Keratinocyte (primary cell): ENCODE measurements at regions not wholly inside any gene's neighbourhood (a gene's known extent, or its start where the extent isn't known, plus 50 kb on each side); places are given as distances from the start of the nearest gene placed in this dataset.
A peak's percentile ranks its signal among the peaks of the same experiment; 100 is the strongest.

Experiments used
- DNase-seq: peaks from one replicate; pipeline ENCODE4 v3.0.0-alpha.2; 2011; ENCODE audit warnings: low read depth, missing footprints, low spot score
- FAIRE-seq: peaks from 2 replicates; lab custom pipeline; 2011; peaks lifted over from hg19 to GRCh38; lab: Jason Lieb, UNC
- H2AFZ ChIP-seq: 2 replicates; pipeline ENCODE4 v1.6.0; 2012; ENCODE audit warnings: low read length, control low read depth, inconsistent platforms; ENCODE audit not compliant: control insufficient read depth
- H3K27ac ChIP-seq: 2 replicates; pipeline ENCODE4 v1.5.1; 2011; ENCODE audit warnings: low read length; ENCODE audit not compliant: control insufficient read depth, insufficient read depth
- H3K27me3 ChIP-seq: 3 replicates; pipeline ENCODE4 v1.6.0; 2011; ENCODE audit warnings: low read length; ENCODE audit not compliant: control insufficient read depth, insufficient read depth; ENCODE audit errors: extremely low read depth
- H3K36me3 ChIP-seq, 2 experiments: 2 replicates in 1 of 2; 3 replicates in 1 of 2; pipeline ENCODE4 v1.5.1; 2011; ENCODE audit warnings: low read length in 2 of 2, mild to moderate bottlenecking in 1 of 2; ENCODE audit not compliant: control insufficient read depth in 2 of 2, insufficient read depth in 2 of 2; ENCODE audit errors: extremely low read depth in 1 of 2
- H3K4me1 ChIP-seq: 3 replicates; pipeline ENCODE4 v1.5.1; 2011; ENCODE audit warnings: low read length; ENCODE audit not compliant: control insufficient read depth, insufficient read depth; ENCODE audit errors: extremely low read depth
- H3K4me2 ChIP-seq: 3 replicates; pipeline ENCODE4 v1.6.0; 2011; ENCODE audit warnings: low read depth, low read length; ENCODE audit not compliant: control insufficient read depth, insufficient read depth; ENCODE audit errors: extremely low read depth
- H3K4me3 ChIP-seq, 3 experiments: fragments of 200-600 bp in 1 of 3; sonication (generic) in 1 of 3; 2 replicates in 2 of 3; 3 replicates in 1 of 3; pipeline ENCODE4 v1.5.1; 2011 to 2016; ENCODE audit warnings: low read length in 3 of 3, mild to moderate bottlenecking in 3 of 3, control low read depth in 2 of 3, inconsistent platforms in 1 of 3, low read depth in 1 of 3, mixed read lengths in 1 of 3, mixed run types in 1 of 3, moderate library complexity in 1 of 3; ENCODE audit not compliant: control insufficient read depth in 2 of 3, insufficient read depth in 2 of 3; ENCODE audit errors: extremely low read depth in 1 of 3
- H3K79me2 ChIP-seq: 2 replicates; pipeline ENCODE4 v1.6.0; 2012; ENCODE audit warnings: low read length; ENCODE audit not compliant: control insufficient read depth, insufficient read depth
- H3K9ac ChIP-seq: 3 replicates; pipeline ENCODE4 v1.6.0; 2011; ENCODE audit warnings: low read length; ENCODE audit not compliant: control insufficient read depth, insufficient read depth; ENCODE audit errors: extremely low read depth
- H3K9me1 ChIP-seq: 3 replicates; pipeline ENCODE4 v1.6.0; 2011; ENCODE audit warnings: low read length; ENCODE audit not compliant: control insufficient read depth, insufficient read depth; ENCODE audit errors: extremely low read depth
- H3K9me3 ChIP-seq: 2 replicates; pipeline ENCODE4 v1.5.1; 2012; ENCODE audit warnings: low read depth, low read length; ENCODE audit not compliant: control insufficient read depth
- H4K20me1 ChIP-seq: 3 replicates; pipeline ENCODE4 v1.6.0; 2011; ENCODE audit warnings: low read length; ENCODE audit not compliant: control insufficient read depth, insufficient read depth; ENCODE audit errors: extremely low read depth
- EZH2 ChIP-seq: IDR thresholded peaks from one replicate; pipeline ENCODE4 v1.6.1; 2012; ENCODE audit warnings: inconsistent platforms, mild to moderate bottlenecking, low read length, moderate library complexity
- dilution Hi-C: fragments of 300-500 bp; cut with MboI; formaldehyde crosslinking; loops from one replicate; pipeline ENCODE4 v1.7.0; 2020; ENCODE audit warnings: low sequenced_read_pairs; ENCODE audit not compliant: extremely low pct_ligation_motif_present
- TF ChIP-seq, protein P1 (sequence below), 3 experiments: IDR thresholded peaks in 1 of 3; conservative IDR thresholded peaks in 1 of 3; optimal IDR thresholded peaks in 1 of 3; 2 replicates in 2 of 3; 3 replicates in 1 of 3; pipeline versions ENCODE3 to v1.5.1; 2011; ENCODE audit warnings: low read length in 3 of 3, mild to moderate bottlenecking in 3 of 3, moderate library complexity in 2 of 3, control low read depth in 1 of 3, inconsistent platforms in 1 of 3; ENCODE audit not compliant: insufficient read depth in 2 of 3; ENCODE audit errors: extremely low read depth in 1 of 3

GRCh38 chr10:28246023-28246422 is 56.8 kb downstream of the MPP7 start:
- Histone ChIP-seq H3K4me1 (peaks cover 14% of the 10 kb centered on the region), H2AFZ (no peak overlapping the region), H3K4me3 (no peak overlapping the region), H3K9me1 (no peaks in the 10 kb centered on the region), H3K27ac (no peak overlapping the region), H3K27me3 (no peaks in the 10 kb centered on the region), H3K9ac (no peak overlapping the region), H3K9me3 (no peaks in the 10 kb centered on the region), H3K4me2 (no peak overlapping the region), H4K20me1 (no peaks in the 10 kb centered on the region), H3K36me3 (no peaks in the 10 kb centered on the region), H3K79me2 (no peaks in the 10 kb centered on the region)
- DNase-seq (no peak), FAIRE-seq (no peak)
- no peak for TF ChIP-seq EZH2
- TF ChIP-seq, protein P1, sequence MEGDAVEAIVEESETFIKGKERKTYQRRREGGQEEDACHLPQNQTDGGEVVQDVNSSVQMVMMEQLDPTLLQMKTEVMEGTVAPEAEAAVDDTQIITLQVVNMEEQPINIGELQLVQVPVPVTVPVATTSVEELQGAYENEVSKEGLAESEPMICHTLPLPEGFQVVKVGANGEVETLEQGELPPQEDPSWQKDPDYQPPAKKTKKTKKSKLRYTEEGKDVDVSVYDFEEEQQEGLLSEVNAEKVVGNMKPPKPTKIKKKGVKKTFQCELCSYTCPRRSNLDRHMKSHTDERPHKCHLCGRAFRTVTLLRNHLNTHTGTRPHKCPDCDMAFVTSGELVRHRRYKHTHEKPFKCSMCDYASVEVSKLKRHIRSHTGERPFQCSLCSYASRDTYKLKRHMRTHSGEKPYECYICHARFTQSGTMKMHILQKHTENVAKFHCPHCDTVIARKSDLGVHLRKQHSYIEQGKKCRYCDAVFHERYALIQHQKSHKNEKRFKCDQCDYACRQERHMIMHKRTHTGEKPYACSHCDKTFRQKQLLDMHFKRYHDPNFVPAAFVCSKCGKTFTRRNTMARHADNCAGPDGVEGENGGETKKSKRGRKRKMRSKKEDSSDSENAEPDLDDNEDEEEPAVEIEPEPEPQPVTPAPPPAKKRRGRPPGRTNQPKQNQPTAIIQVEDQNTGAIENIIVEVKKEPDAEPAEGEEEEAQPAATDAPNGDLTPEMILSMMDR (optimal IDR thresholded peaks at IDR 0.05 in 1 of 3, IDR thresholded peaks at IDR 0.05 in 1 of 3, conservative IDR thresholded peaks at IDR 0.05 in 1 of 3; ENCODE audit: extremely low read depth in 1 of 3, insufficient read depth in 2 of 3, low read length in 3 of 3): no peak
- dilution Hi-C loops: no loop called here

- dilution Hi-C loops: no loop called here
- no peaks in the 10 kb centered on the region for H3K27me3 ChIP-seq
- no peaks in the 10 kb centered on the region for H4K20me1 ChIP-seq
- DNase-seq (no peak), FAIRE-seq (peak; percentile 32)
- H3K4me2 ChIP-seq: no peak overlapping the region
- H3K9me1 ChIP-seq: no peaks in the 10 kb centered on the region
- no peaks in the 10 kb centered on the region for H3K9me3 ChIP-seq
- H3K36me3 ChIP-seq: no peaks in the 10 kb centered on the region
- no peak for TF ChIP-seq EZH2
- TF ChIP-seq, protein P1 (optimal IDR thresholded peaks at IDR 0.05 in 1 of 3, IDR thresholded peaks at IDR 0.05 in 1 of 3, conservative IDR thresholded peaks at IDR 0.05 in 1 of 3; ENCODE audit: extremely low read depth in 1 of 3, insufficient read depth in 2 of 3, low read length in 3 of 3): no peak
- no peaks in the 10 kb centered on the region for H3K79me2 ChIP-seq
- H3K4me3 ChIP-seq: no peak overlapping the region
- no peak overlapping the region for H3K9ac ChIP-seq
- no peak overlapping the region for H2AFZ ChIP-seq
- H3K4me1 ChIP-seq: peaks cover 14% of the 10 kb centered on the region
- H3K27ac ChIP-seq: no peak overlapping the region
Measured at GRCh38 chr10:28243923-28244322, 58.9 kb downstream of the MPP7 start.
